ENCODE measurements at regions not wholly inside any gene's neighbourhood (a gene's known extent, or its start where the extent isn't known, plus 50 kb on each side); places are given as distances from the start of the nearest gene placed in this dataset.

GRCh38 chr17:71441098-71441497, 679.7 kb upstream of the SOX9 start:
- DNase-seq (ENCODE audit: low spot score) (no peak), ATAC-seq (no peak)
- Mint-ChIP-seq H3K4me3 (no peak overlapping the region), H3K27ac (no peak overlapping the region), H3K4me1 (no peaks in the 10 kb centered on the region), H3K9me3 (peaks cover 7% of the 10 kb centered on the region), H3K27me3 (ENCODE audit: low read depth) (no peaks in the 10 kb centered on the region), H3K36me3 (no peaks in the 10 kb centered on the region)
- TF ChIP-seq RELA (CRISPR knock-in tag; IDR thresholded peaks at IDR 0.05; ENCODE audit: borderline replicate concordance) = no peak
- no peak for TF ChIP-seq ZNF281 (CRISPR knock-in tag; IDR thresholded peaks at IDR 0.05)
- POLR2A ChIA-PET = no interaction called here
- CTCF ChIA-PET = no interaction called here

GRCh38 chr17:71444078-71444477, 676.7 kb upstream of the SOX9 start:
- H3K4me3 Mint-ChIP-seq = no peak overlapping the region
- no peaks in the 10 kb centered on the region for H3K36me3 Mint-ChIP-seq
- no peak for TF ChIP-seq TP53 (CRISPR knock-in tag; IDR thresholded peaks at IDR 0.05)
- TF ChIP-seq GRHL2 (CRISPR knock-in tag; IDR thresholded peaks at IDR 0.05; ENCODE audit: insufficient replicate concordance, severe bottlenecking) = no peak
- TF ChIP-seq, protein P1, sequence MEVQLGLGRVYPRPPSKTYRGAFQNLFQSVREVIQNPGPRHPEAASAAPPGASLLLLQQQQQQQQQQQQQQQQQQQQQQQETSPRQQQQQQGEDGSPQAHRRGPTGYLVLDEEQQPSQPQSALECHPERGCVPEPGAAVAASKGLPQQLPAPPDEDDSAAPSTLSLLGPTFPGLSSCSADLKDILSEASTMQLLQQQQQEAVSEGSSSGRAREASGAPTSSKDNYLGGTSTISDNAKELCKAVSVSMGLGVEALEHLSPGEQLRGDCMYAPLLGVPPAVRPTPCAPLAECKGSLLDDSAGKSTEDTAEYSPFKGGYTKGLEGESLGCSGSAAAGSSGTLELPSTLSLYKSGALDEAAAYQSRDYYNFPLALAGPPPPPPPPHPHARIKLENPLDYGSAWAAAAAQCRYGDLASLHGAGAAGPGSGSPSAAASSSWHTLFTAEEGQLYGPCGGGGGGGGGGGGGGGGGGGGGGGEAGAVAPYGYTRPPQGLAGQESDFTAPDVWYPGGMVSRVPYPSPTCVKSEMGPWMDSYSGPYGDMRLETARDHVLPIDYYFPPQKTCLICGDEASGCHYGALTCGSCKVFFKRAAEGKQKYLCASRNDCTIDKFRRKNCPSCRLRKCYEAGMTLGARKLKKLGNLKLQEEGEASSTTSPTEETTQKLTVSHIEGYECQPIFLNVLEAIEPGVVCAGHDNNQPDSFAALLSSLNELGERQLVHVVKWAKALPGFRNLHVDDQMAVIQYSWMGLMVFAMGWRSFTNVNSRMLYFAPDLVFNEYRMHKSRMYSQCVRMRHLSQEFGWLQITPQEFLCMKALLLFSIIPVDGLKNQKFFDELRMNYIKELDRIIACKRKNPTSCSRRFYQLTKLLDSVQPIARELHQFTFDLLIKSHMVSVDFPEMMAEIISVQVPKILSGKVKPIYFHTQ (CRISPR knock-in tag; IDR thresholded peaks at IDR 0.05) = no peak
- no peak overlapping the region for H3K27ac Mint-ChIP-seq
- H3K4me1 Mint-ChIP-seq = peaks cover 5% of the 10 kb centered on the region; the same call in 1 of the 2 replicates
- ChIA-PET POLR2A (no interaction called here), CTCF (no interaction called here)
- ATAC-seq (no peak), DNase-seq (ENCODE audit: low spot score) (no peak)
- peaks cover 7% of the 10 kb centered on the region for H3K9me3 Mint-ChIP-seq
- no peaks in the 10 kb centered on the region for H3K27me3 Mint-ChIP-seq (ENCODE audit: low read depth)

DNA sequence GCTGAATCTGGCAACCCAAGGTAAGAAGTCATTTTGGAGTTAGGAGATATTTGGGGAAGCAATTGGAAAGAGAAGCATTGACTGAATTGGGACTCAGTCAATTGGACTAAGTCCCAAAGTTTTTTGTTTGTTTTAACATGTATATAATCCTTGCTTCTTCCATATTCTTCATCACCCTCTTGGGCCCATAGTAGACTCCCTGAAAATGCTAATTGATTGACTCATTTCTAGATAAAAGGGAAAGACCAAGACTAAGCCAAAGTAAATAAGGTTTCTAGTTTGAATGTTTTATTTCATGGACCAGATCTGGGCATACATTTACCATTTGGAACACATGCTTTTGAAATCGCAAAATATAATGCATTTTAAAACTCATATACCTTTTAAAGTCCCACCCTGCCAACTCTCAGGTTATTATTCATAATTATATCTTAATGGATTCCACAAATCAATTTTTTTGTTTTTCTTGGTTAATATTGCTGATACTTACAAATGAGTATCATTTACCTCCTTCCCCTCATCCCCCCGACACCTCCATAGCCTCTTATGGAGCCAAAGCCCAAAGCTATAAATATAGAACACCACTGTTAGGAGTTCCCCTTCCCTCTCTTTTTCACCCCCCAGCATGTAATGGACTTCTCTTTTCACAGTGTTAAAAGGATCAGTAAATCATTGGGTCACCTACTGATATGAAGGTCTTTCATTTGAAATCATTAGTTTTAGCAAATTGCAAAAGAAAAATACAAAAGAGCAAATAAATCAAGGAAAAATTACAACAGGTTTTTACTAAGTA, 674.0 kb upstream of the SOX9 start:
- H3K27ac Mint-ChIP-seq = no peak overlapping the region
- peaks cover 5% of the 10 kb centered on the region; the same call in 1 of the 2 replicates for H3K4me1 Mint-ChIP-seq
- H3K9me3 Mint-ChIP-seq = peaks cover 4% of the 10 kb centered on the region; the same call in 1 of the 2 replicates
- no peaks in the 10 kb centered on the region for H3K27me3 Mint-ChIP-seq (ENCODE audit: low read depth)
- TF ChIP-seq, protein P2, sequence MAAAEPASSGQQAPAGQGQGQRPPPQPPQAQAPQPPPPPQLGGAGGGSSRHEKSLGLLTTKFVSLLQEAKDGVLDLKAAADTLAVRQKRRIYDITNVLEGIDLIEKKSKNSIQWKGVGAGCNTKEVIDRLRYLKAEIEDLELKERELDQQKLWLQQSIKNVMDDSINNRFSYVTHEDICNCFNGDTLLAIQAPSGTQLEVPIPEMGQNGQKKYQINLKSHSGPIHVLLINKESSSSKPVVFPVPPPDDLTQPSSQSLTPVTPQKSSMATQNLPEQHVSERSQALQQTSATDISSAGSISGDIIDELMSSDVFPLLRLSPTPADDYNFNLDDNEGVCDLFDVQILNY (CRISPR knock-in tag; IDR thresholded peaks at IDR 0.05) = no peak
- TF ChIP-seq, protein P3, sequence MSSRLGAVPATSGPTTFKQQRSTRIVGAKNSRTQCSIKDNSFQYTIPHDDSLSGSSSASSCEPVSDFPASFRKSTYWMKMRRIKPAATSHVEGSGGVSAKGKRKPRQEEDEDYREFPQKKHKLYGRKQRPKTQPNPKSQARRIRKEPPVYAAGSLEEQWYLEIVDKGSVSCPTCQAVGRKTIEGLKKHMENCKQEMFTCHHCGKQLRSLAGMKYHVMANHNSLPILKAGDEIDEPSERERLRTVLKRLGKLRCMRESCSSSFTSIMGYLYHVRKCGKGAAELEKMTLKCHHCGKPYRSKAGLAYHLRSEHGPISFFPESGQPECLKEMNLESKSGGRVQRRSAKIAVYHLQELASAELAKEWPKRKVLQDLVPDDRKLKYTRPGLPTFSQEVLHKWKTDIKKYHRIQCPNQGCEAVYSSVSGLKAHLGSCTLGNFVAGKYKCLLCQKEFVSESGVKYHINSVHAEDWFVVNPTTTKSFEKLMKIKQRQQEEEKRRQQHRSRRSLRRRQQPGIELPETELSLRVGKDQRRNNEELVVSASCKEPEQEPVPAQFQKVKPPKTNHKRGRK (CRISPR knock-in tag; IDR thresholded peaks at IDR 0.05; ENCODE audit: borderline replicate concordance) = no peak
- no peak for TF ChIP-seq NFYB (CRISPR knock-in tag; conservative IDR thresholded peaks at IDR 0.05; ENCODE audit: low read depth)
- no peak for TF ChIP-seq ZNF317 (CRISPR knock-in tag; IDR thresholded peaks at IDR 0.05; ENCODE audit: borderline replicate concordance, low read depth)
- TF ChIP-seq ZNF425 (CRISPR knock-in tag; conservative IDR thresholded peaks at IDR 0.05) = no peak
- ATAC-seq (no peak), DNase-seq (ENCODE audit: low spot score) (no peak)
- H3K4me3 Mint-ChIP-seq = no peak overlapping the region
- CTCF ChIA-PET = no interaction called here
- POLR2A ChIA-PET = no interaction called here
- H3K36me3 Mint-ChIP-seq = no peaks in the 10 kb centered on the region
